SK-N-SH treated with all-trans-retinoic acid at 6 μM for 48 hours (cell line): ENCODE measurements at regions not wholly inside any gene's neighbourhood (a gene's known extent, or its start where the extent isn't known, plus 50 kb on each side); places are given as distances from the start of the nearest gene placed in this dataset.

ENCODE experiments used
- ATAC-seq: fragments of 200-7000 bp; cut with Tn5 transposase; 3 replicates; pipeline ENCODE4 v1.9.1; 2020; ENCODE audit warnings: mild to moderate bottlenecking, moderate library complexity
- ARNTL ChIP-seq: fragments of 450-650 bp; formaldehyde crosslinking; IDR thresholded peaks from 2 replicates; pipeline ENCODE4 v1.5.0; 2020; ENCODE audit warnings: low read depth, mild to moderate bottlenecking, moderate library complexity, borderline replicate concordance
- BACH2 ChIP-seq: fragments of 250-450 bp; sonication (Bioruptor Pico); IDR thresholded peaks from 2 replicates; pipeline ENCODE4 v1.9.0; 2021; ENCODE audit warnings: mild to moderate bottlenecking, borderline replicate concordance
- CREB5 ChIP-seq: fragments of 250-450 bp; sonication (Bioruptor Pico); IDR thresholded peaks from 2 replicates; pipeline ENCODE4 v1.5.1; 2020; ENCODE audit warnings: low read depth, mild to moderate bottlenecking, moderate library complexity
- CSDC2 ChIP-seq: fragments of 250-450 bp; sonication (Bioruptor Pico); IDR thresholded peaks from 2 replicates; pipeline ENCODE4 v1.5.0; 2020; ENCODE audit warnings: mild to moderate bottlenecking, moderate library complexity
- ESRRG ChIP-seq: fragments of 250-450 bp; sonication (Bioruptor Pico); IDR thresholded peaks from 2 replicates; pipeline ENCODE4 v1.6.1; 2021; ENCODE audit warnings: mild to moderate bottlenecking
- GLIS3 ChIP-seq: fragments of 250-450 bp; sonication (Bioruptor Pico); IDR thresholded peaks from 2 replicates; pipeline ENCODE4 v1.5.0; 2020; ENCODE audit warnings: mild to moderate bottlenecking, moderate library complexity
- ISL1 ChIP-seq: fragments of 250-450 bp; sonication (Bioruptor Pico); IDR thresholded peaks from 2 replicates; pipeline ENCODE4 v2.1.2; 2022; ENCODE audit warnings: mild to moderate bottlenecking, moderate library complexity
- OSR1 ChIP-seq: fragments of 250-450 bp; sonication (Bioruptor Pico); IDR thresholded peaks from 2 replicates; pipeline ENCODE4 v1.8.0; 2022; ENCODE audit warnings: moderate library complexity, mild to moderate bottlenecking, inconsistent platforms
- PATZ1 ChIP-seq: fragments of 250-450 bp; sonication (Bioruptor Pico); IDR thresholded peaks from 2 replicates; pipeline ENCODE4 v1.8.0; 2020; ENCODE audit warnings: mild to moderate bottlenecking, moderate library complexity, borderline replicate concordance
- PPARA ChIP-seq: fragments of 250-450 bp; sonication (Bioruptor Pico); IDR thresholded peaks from 2 replicates; pipeline ENCODE4 v1.5.0; 2020; ENCODE audit warnings: mild to moderate bottlenecking, borderline replicate concordance
- RARB ChIP-seq: fragments of 250-450 bp; sonication (Bioruptor Pico); IDR thresholded peaks from 2 replicates; pipeline ENCODE4 v1.8.0; 2021; ENCODE audit warnings: mild to moderate bottlenecking, moderate library complexity
- SNAI2 ChIP-seq: fragments of 250-450 bp; sonication (Bioruptor Pico); IDR thresholded peaks from 2 replicates; pipeline ENCODE4 v1.5.0; 2020; ENCODE audit warnings: mild to moderate bottlenecking, moderate library complexity
- TCF4 ChIP-seq: fragments of 250-450 bp; sonication (Bioruptor Pico); IDR thresholded peaks from 2 replicates; pipeline ENCODE4 v1.8.0; 2021; ENCODE audit warnings: mild to moderate bottlenecking, moderate library complexity, borderline replicate concordance
- TOX ChIP-seq: fragments of 250-450 bp; sonication (Bioruptor Pico); IDR thresholded peaks from 2 replicates; pipeline ENCODE4 v1.8.0; 2021; ENCODE audit warnings: mild to moderate bottlenecking, moderate library complexity, borderline replicate concordance
- TSHZ2 ChIP-seq: fragments of 250-450 bp; sonication (Bioruptor Pico); IDR thresholded peaks from 2 replicates; pipeline ENCODE4 v1.5.0; 2020; ENCODE audit warnings: mild to moderate bottlenecking, moderate library complexity
- ZC3H10 ChIP-seq: fragments of 250-450 bp; sonication (Bioruptor Pico); IDR thresholded peaks from 2 replicates; pipeline ENCODE4 v1.5.1; 2021; ENCODE audit warnings: mild to moderate bottlenecking, moderate library complexity
- ZFP3 ChIP-seq: fragments of 250-450 bp; sonication (Bioruptor Pico); IDR thresholded peaks from 2 replicates; pipeline ENCODE4 v1.5.0; 2020; ENCODE audit warnings: mild to moderate bottlenecking, moderate library complexity
- ZFP30 ChIP-seq: fragments of 450-650 bp; formaldehyde crosslinking; IDR thresholded peaks from 2 replicates; pipeline ENCODE4 v1.5.0; 2022; ENCODE audit warnings: mild to moderate bottlenecking, moderate library complexity
- ZNF565 ChIP-seq: fragments of 450-650 bp; formaldehyde crosslinking; conservative IDR thresholded peaks from 2 replicates; pipeline ENCODE4 v1.5.0; 2020; ENCODE audit warnings: low read depth, mild to moderate bottlenecking, moderate library complexity
- ZNF70 ChIP-seq: fragments of 450-650 bp; formaldehyde crosslinking; IDR thresholded peaks from 2 replicates; pipeline ENCODE4 v1.5.0; 2020; ENCODE audit warnings: mild to moderate bottlenecking, moderate library complexity
- ZNF8 ChIP-seq: fragments of 450-650 bp; formaldehyde crosslinking; IDR thresholded peaks from 2 replicates; pipeline ENCODE4 v1.5.0; 2020; ENCODE audit warnings: mild to moderate bottlenecking, moderate library complexity
- TF ChIP-seq, protein P1 (sequence below): fragments of 250-450 bp; sonication (Bioruptor Pico); IDR thresholded peaks from 2 replicates; pipeline ENCODE4 v1.8.0; 2021; ENCODE audit warnings: low read depth, mild to moderate bottlenecking, moderate library complexity, borderline replicate concordance

- no peak for ATAC-seq
- TF ChIP-seq ZNF8 (CRISPR knock-in tag) (no peak), RARB (CRISPR knock-in tag) (no peak), ISL1 (CRISPR knock-in tag) (no peak), BACH2 (CRISPR knock-in tag) (no peak)
These were observed 121.9 kb upstream of the JUN start for GRCh38 chr1:58905628-58906221.

GRCh38 chr1:58907398-58907797 is 123.6 kb upstream of the JUN start:
- TF ChIP-seq OSR1 (CRISPR knock-in tag) = no peak
- TF ChIP-seq TOX (CRISPR knock-in tag) = no peak
- TF ChIP-seq ISL1 (CRISPR knock-in tag) = no peak
- no peak for TF ChIP-seq ZNF8 (CRISPR knock-in tag)
- no peak for TF ChIP-seq CSDC2 (CRISPR knock-in tag)
- no peak for TF ChIP-seq ESRRG (CRISPR knock-in tag)
- TF ChIP-seq PPARA (CRISPR knock-in tag) = no peak
- TF ChIP-seq BACH2 (CRISPR knock-in tag) = no peak
- TF ChIP-seq ZNF70 (CRISPR knock-in tag) = no peak
- TF ChIP-seq ZC3H10 = no peak
- ATAC-seq = no peak

- TF ChIP-seq ESRRG (CRISPR knock-in tag) (no peak), ZFP30 (CRISPR knock-in tag) (no peak), TSHZ2 (CRISPR knock-in tag) (no peak), GLIS3 (CRISPR knock-in tag) (no peak), ZC3H10 (no peak), ARNTL (CRISPR knock-in tag) (no peak), CREB5 (no peak), CSDC2 (CRISPR knock-in tag) (no peak), SNAI2 (CRISPR knock-in tag) (no peak), ZNF565 (no peak), ZNF8 (CRISPR knock-in tag) (no peak), PATZ1 (CRISPR knock-in tag) (no peak), OSR1 (CRISPR knock-in tag) (no peak), ZNF70 (CRISPR knock-in tag) (no peak), RARB (CRISPR knock-in tag) (no peak), BACH2 (CRISPR knock-in tag) (no peak), TCF4 (CRISPR knock-in tag) (no peak), ZFP3 (CRISPR knock-in tag) (no peak), ISL1 (CRISPR knock-in tag) (no peak)
- TF ChIP-seq, protein P1, sequence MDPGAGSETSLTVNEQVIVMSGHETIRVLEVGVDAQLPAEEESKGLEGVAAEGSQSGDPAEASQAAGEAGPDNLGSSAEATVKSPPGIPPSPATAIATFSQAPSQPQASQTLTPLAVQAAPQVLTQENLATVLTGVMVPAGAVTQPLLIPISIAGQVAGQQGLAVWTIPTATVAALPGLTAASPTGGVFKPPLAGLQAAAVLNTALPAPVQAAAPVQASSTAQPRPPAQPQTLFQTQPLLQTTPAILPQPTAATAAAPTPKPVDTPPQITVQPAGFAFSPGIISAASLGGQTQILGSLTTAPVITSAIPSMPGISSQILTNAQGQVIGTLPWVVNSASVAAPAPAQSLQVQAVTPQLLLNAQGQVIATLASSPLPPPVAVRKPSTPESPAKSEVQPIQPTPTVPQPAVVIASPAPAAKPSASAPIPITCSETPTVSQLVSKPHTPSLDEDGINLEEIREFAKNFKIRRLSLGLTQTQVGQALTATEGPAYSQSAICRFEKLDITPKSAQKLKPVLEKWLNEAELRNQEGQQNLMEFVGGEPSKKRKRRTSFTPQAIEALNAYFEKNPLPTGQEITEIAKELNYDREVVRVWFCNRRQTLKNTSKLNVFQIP (CRISPR knock-in tag) = no peak
- ATAC-seq = peak; percentile 79
These were observed 125.0 kb upstream of the JUN start for GRCh38 chr1:58908561-58909560.
